ENCODE measurements at regions not wholly inside any gene's neighbourhood (a gene's known extent, or its start where the extent isn't known, plus 50 kb on each side); places are given as distances from the start of the nearest gene placed in this dataset.

DNA sequence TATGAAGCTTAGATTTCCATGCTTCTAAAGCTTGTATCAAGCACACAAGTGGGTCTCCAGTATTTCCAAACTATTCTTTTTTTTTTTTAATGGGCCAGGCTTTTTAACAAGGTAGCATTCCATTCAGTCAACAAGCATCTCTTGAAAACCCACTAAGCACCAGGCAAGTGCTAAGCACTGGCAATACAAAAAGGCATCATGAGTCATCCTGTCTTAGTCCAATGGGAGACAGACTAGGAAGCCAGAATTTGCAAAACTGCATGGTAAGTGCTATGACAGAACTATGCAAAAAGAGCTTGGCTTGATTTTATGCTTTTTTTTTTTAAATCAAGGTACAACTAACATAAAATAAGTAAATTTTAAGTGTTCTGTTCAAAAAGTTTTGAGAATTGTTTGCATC is 109.3 kb upstream of the DST start:
- no peaks in the 10 kb centered on the region for H3K9me3 ChIP-seq
- DNase-seq (ENCODE audit: extremely low spot score) = no peak
- no peak overlapping the region for H3K4me3 ChIP-seq
- TF ChIP-seq POLR2AphosphoS5 (IDR thresholded peaks at IDR 0.05) = no peak
- no peak for TF ChIP-seq EP300 (IDR thresholded peaks at IDR 0.05)
- TF ChIP-seq POLR2A (IDR thresholded peaks at IDR 0.05; ENCODE audit: low read depth) = no peak
- TF ChIP-seq, protein P1, sequence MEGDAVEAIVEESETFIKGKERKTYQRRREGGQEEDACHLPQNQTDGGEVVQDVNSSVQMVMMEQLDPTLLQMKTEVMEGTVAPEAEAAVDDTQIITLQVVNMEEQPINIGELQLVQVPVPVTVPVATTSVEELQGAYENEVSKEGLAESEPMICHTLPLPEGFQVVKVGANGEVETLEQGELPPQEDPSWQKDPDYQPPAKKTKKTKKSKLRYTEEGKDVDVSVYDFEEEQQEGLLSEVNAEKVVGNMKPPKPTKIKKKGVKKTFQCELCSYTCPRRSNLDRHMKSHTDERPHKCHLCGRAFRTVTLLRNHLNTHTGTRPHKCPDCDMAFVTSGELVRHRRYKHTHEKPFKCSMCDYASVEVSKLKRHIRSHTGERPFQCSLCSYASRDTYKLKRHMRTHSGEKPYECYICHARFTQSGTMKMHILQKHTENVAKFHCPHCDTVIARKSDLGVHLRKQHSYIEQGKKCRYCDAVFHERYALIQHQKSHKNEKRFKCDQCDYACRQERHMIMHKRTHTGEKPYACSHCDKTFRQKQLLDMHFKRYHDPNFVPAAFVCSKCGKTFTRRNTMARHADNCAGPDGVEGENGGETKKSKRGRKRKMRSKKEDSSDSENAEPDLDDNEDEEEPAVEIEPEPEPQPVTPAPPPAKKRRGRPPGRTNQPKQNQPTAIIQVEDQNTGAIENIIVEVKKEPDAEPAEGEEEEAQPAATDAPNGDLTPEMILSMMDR (IDR thresholded peaks at IDR 0.05) = no peak
- no peak overlapping the region for H3K27ac ChIP-seq (replicated peaks in 1 of 4)
- no peaks in the 10 kb centered on the region for H3K36me3 ChIP-seq
- peaks cover 52 to 74% (median 66%) of the 10 kb centered on the region in 4 donors for H3K4me1 ChIP-seq
- H3K27me3 ChIP-seq = no peaks in the 10 kb centered on the region
- intact Hi-C loops (cut with DNase I) = no loop called here

DNA sequence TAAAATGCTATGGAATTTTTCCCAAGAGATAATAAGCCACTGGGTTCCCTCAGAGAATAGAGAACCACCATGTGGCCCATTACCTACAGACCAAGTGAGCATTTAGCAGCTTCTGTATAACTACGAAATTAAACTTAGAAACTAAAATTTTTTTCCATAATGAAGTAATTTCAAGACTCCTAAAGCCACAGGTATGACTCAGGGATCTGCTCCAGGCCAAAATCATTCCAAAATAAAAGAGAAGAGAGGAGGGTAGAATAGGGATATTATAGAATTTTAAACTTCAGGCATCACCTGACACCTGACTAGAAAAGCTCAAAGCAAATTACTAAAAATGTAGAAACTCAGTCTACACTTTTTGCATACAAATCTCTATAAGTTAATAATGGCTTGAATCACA is 108.9 kb upstream of the DST start:
- WGBS = 73% methylated on average over 1 of the region's 1 CpG
- no peaks in the 10 kb centered on the region for H3K36me3 ChIP-seq
- H3K27me3 ChIP-seq = no peaks in the 10 kb centered on the region
- no peak for DNase-seq (ENCODE audit: extremely low spot score)
- intact Hi-C loops (cut with DNase I) = no loop called here
- no peak overlapping the region for H3K27ac ChIP-seq (replicated peaks in 1 of 4)
- peaks cover 52 to 74% (median 65%) of the 10 kb centered on the region in 4 donors for H3K4me1 ChIP-seq
- no peak for TF ChIP-seq POLR2A (IDR thresholded peaks at IDR 0.05; ENCODE audit: low read depth)
- TF ChIP-seq, protein P1 (IDR thresholded peaks at IDR 0.05) = no peak
- no peak for TF ChIP-seq POLR2AphosphoS5 (IDR thresholded peaks at IDR 0.05)
- no peak for TF ChIP-seq EP300 (IDR thresholded peaks at IDR 0.05)
- no peak overlapping the region for H3K4me3 ChIP-seq
- no peaks in the 10 kb centered on the region for H3K9me3 ChIP-seq

DNA sequence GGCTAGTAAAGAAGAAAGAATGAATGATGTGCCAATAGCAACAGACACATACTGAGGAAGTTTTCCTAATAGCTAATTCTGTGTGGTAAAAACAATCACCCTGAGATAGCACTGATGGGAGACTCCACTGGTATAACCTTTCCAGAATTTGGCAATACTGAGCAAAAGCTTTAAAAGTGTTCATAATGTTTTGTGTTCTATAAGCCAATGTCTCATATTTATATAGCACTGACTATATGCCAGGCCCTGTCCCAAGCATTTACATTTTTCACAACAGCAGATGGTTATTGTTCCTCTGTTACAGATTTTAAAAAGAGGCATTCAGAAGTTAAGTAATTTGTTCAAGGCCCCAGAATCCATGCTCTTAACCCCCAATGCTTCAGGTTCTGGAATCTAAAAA is 108.0 kb upstream of the DST start:
- TF ChIP-seq POLR2A (IDR thresholded peaks at IDR 0.05; ENCODE audit: low read depth) = no peak
- TF ChIP-seq, protein P1 (IDR thresholded peaks at IDR 0.05) = no peak
- TF ChIP-seq POLR2AphosphoS5 (IDR thresholded peaks at IDR 0.05) = no peak
- TF ChIP-seq EP300 (IDR thresholded peaks at IDR 0.05) = no peak
- DNase-seq (ENCODE audit: extremely low spot score) = no peak
- H3K27me3 ChIP-seq = no peaks in the 10 kb centered on the region
- peaks cover 48 to 68% (median 57%) of the 10 kb centered on the region in 4 donors for H3K4me1 ChIP-seq
- no peaks in the 10 kb centered on the region for H3K9me3 ChIP-seq
- no peak overlapping the region for H3K27ac ChIP-seq (replicated peaks in 1 of 4)
- intact Hi-C loops (cut with DNase I) = no loop called here
- no peaks in the 10 kb centered on the region for H3K36me3 ChIP-seq
- H3K4me3 ChIP-seq = no peak overlapping the region

DNA sequence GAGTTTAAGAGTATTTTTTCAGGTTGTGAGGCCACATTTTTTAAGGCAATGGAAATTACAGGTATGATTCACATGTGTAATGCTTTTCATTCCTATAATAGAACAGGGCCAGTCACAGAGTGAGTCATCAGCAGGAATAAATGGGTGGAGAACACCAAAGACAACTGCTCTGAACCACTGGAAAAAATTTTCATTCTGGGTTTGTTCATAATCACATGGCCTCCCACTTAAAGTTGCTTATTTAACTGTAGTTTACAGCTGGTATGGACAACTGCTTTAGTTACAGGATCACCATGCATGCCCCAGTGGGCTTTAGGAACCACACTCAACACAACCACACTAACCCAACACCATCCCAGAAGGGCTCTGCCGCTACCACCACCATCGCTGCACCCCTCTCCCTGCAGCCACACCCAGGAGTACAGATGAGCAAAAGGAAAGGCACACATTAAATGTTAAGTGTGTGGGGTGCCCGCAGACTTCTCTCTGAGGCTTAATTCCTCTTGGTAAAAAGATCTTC is 107.0 kb upstream of the DST start:
- no peak for DNase-seq (ENCODE audit: extremely low spot score)
- intact Hi-C loops (cut with DNase I) = no loop called here
- Histone ChIP-seq H3K9me3 (no peaks in the 10 kb centered on the region), H3K27ac (replicated peaks in 1 of 4) (peak overlapping the region in 1 of 4 donors; percentile 13), H3K27me3 (no peaks in the 10 kb centered on the region), H3K4me3 (no peak overlapping the region), H3K4me1 (peaks cover 44 to 66% (median 55%) of the 10 kb centered on the region in 4 donors), H3K36me3 (no peaks in the 10 kb centered on the region)
- TF ChIP-seq POLR2A (IDR thresholded peaks at IDR 0.05; ENCODE audit: low read depth) (no peak), POLR2AphosphoS5 (IDR thresholded peaks at IDR 0.05) (peak in 1 of 2 donors; percentile 24), EP300 (IDR thresholded peaks at IDR 0.05) (no peak)
- TF ChIP-seq, protein P1 (IDR thresholded peaks at IDR 0.05) = no peak
- WGBS = 93% methylated on average over 3 of the region's 3 CpGs
